ENCODE measurements at regions not wholly inside any gene's neighbourhood (a gene's known extent, or its start where the extent isn't known, plus 50 kb on each side); places are given as distances from the start of the nearest gene placed in this dataset.

- DNase-seq = no peak
These were observed 228.4 kb upstream of the AGAP1 start for GRCh38 chr2:235265348-235265965.

- DNase-seq = no peak
These were observed 226.6 kb upstream of the AGAP1 start for GRCh38 chr2:235267251-235267650.

- no peak for DNase-seq
These were observed 225.3 kb upstream of the AGAP1 start for GRCh38 chr2:235268535-235268934.

- no peak for DNase-seq
These were observed 223.6 kb upstream of the AGAP1 start for GRCh38 chr2:235270291-235270690.

- DNase-seq = no peak
These were observed 222.9 kb upstream of the AGAP1 start for GRCh38 chr2:235270956-235271355.

GRCh38 chr2:235271936-235272335, 221.9 kb upstream of the AGAP1 start:
- no peak for DNase-seq

GRCh38 chr2:235274023-235274422, 219.8 kb upstream of the AGAP1 start:
- DNase-seq = no peak

- DNase-seq = no peak
These were observed 216.4 kb upstream of the AGAP1 start for GRCh38 chr2:235277485-235277884.

- no peak for DNase-seq
These were observed 215.0 kb upstream of the AGAP1 start for GRCh38 chr2:235278771-235279355.

- no peak for DNase-seq
These were observed 213.9 kb upstream of the AGAP1 start for GRCh38 chr2:235279965-235280364.

GRCh38 chr2:235283246-235283645, 210.6 kb upstream of the AGAP1 start:
- DNase-seq = no peak

- no peak for DNase-seq
These were observed 207.0 kb upstream of the AGAP1 start for GRCh38 chr2:235286622-235287374.

GRCh38 chr2:235287375-235287733, 206.5 kb upstream of the AGAP1 start:
- no peak for DNase-seq

- DNase-seq = no peak
These were observed 202.4 kb upstream of the AGAP1 start for GRCh38 chr2:235291461-235291860.

- DNase-seq = no peak
These were observed 200.8 kb upstream of the AGAP1 start for GRCh38 chr2:235293061-235293460.

- no peak for DNase-seq
These were observed 198.0 kb upstream of the AGAP1 start for GRCh38 chr2:235295831-235296230.

GRCh38 chr2:235300368-235301201, 193.3 kb upstream of the AGAP1 start:
- peak; percentile 76 for DNase-seq

GRCh38 chr2:235301202-235302076, 192.4 kb upstream of the AGAP1 start:
- DNase-seq = no peak

GRCh38 chr2:235302263-235302662, 191.6 kb upstream of the AGAP1 start:
- DNase-seq = no peak

GRCh38 chr2:235303499-235304291, 190.1 kb upstream of the AGAP1 start:
- DNase-seq = no peak

GRCh38 chr2:235305678-235306077, 188.2 kb upstream of the AGAP1 start:
- no peak for DNase-seq

GRCh38 chr2:235311044-235311443, 182.8 kb upstream of the AGAP1 start:
- DNase-seq = no peak

All from NCI-H2029 (cell line).